PC-9 (cell line): ENCODE measurements at regions not wholly inside any gene's neighbourhood (a gene's known extent, or its start where the extent isn't known, plus 50 kb on each side); places are given as distances from the start of the nearest gene placed in this dataset.

ENCODE experiments used
- EZH2 ChIP-seq: fragments of 200-600 bp; sonication (generic); IDR thresholded peaks from 2 replicates; pipeline ENCODE4 v1.8.0; 2017; ENCODE audit warnings: antibody characterized with exemption, low read depth
- TF ChIP-seq, protein P1 (sequence below): fragments of 200-600 bp; sonication (generic); conservative IDR thresholded peaks from 2 replicates; pipeline ENCODE4 v1.6.1; 2017; ENCODE audit warnings: mixed run types, antibody characterized with exemption, mild to moderate bottlenecking, moderate library complexity

DNA sequence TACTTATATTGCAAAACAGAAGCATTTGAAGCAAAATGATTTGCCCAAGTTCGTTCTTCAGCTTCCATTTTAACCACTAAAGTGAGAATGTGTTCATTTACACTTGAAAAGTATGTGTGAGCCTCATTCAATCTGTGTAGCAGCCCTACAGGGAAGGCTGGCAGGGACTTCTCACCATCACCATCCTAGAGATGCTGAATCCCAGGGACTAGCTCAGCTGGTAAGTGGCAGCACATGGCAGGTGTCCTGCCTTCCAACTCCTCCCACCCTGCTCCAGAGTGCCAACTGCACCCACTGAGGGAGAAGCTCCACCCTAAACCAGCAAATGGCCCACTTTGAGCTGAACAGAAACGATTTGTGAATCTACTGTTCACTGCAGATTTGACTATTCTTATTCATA is 91.5 kb downstream of the EN1 start:
- TF ChIP-seq, protein P1, sequence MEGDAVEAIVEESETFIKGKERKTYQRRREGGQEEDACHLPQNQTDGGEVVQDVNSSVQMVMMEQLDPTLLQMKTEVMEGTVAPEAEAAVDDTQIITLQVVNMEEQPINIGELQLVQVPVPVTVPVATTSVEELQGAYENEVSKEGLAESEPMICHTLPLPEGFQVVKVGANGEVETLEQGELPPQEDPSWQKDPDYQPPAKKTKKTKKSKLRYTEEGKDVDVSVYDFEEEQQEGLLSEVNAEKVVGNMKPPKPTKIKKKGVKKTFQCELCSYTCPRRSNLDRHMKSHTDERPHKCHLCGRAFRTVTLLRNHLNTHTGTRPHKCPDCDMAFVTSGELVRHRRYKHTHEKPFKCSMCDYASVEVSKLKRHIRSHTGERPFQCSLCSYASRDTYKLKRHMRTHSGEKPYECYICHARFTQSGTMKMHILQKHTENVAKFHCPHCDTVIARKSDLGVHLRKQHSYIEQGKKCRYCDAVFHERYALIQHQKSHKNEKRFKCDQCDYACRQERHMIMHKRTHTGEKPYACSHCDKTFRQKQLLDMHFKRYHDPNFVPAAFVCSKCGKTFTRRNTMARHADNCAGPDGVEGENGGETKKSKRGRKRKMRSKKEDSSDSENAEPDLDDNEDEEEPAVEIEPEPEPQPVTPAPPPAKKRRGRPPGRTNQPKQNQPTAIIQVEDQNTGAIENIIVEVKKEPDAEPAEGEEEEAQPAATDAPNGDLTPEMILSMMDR, result no peak
- no peak for TF ChIP-seq EZH2
